B cell (primary cell): ENCODE measurements at regions not wholly inside any gene's neighbourhood (a gene's known extent, or its start where the extent isn't known, plus 50 kb on each side); places are given as distances from the start of the nearest gene placed in this dataset.

Source experiments
- EZH2 ChIP-seq: IDR thresholded peaks from 2 replicates; pipeline ENCODE4 v1.6.1; 2012; ENCODE audit warnings: borderline replicate concordance, low read depth, mild to moderate bottlenecking, moderate library complexity, low read length; ENCODE audit not compliant: insufficient read depth, poor library complexity, severe bottlenecking
- TF ChIP-seq, protein P1 (sequence below): fragments of 200-600 bp; IDR thresholded peaks from one replicate; pipeline ENCODE4 v1.8.0; 2022; ENCODE audit warnings: antibody characterized with exemption, mild to moderate bottlenecking

DNA sequence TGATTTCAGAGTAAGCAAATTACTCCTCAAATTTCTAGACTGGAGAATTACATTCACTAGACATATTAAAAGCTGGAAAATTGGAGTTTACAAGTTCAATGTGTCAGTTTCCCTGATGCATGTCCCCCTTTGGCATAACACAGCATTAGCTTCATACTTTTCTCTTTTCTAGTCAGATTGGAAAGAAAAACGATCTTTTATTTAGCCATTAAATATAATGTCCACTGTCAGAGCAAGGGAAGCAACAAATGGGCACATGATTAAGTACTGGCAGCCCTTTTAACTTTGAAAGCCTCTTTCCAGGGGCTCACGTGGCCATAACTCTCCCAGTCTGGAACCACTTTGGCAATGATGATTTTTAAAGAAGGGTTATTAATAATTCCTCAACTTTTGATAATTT, 203.3 kb downstream of the KCNN2 start:
- TF ChIP-seq, protein P1, sequence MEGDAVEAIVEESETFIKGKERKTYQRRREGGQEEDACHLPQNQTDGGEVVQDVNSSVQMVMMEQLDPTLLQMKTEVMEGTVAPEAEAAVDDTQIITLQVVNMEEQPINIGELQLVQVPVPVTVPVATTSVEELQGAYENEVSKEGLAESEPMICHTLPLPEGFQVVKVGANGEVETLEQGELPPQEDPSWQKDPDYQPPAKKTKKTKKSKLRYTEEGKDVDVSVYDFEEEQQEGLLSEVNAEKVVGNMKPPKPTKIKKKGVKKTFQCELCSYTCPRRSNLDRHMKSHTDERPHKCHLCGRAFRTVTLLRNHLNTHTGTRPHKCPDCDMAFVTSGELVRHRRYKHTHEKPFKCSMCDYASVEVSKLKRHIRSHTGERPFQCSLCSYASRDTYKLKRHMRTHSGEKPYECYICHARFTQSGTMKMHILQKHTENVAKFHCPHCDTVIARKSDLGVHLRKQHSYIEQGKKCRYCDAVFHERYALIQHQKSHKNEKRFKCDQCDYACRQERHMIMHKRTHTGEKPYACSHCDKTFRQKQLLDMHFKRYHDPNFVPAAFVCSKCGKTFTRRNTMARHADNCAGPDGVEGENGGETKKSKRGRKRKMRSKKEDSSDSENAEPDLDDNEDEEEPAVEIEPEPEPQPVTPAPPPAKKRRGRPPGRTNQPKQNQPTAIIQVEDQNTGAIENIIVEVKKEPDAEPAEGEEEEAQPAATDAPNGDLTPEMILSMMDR, result no peak
- no peak for TF ChIP-seq EZH2
